ENCODE measurements at regions not wholly inside any gene's neighbourhood (a gene's known extent, or its start where the extent isn't known, plus 50 kb on each side); places are given as distances from the start of the nearest gene placed in this dataset.
"Not testable (repeated sequence)": the region's sequence is repeated elsewhere in the genome, so short reads cannot be mapped to it uniquely, and the experiment has no call there.

GRCh38 chr17:14427900-14428647 lies 127.2 kb downstream of the HS3ST3B1 start:
- no peak for TF ChIP-seq CTCF (IDR thresholded peaks at IDR 0.05; ENCODE audit: low read depth, low read length)
- Histone ChIP-seq H3K36me3 (no peaks in the 10 kb centered on the region), H3K27me3 (ENCODE audit: insufficient read depth, low read depth, severe bottlenecking) (no peaks in the 10 kb centered on the region), H3K9me3 (ENCODE audit: severe bottlenecking) (no peaks in the 10 kb centered on the region), H3K4me3 (ENCODE audit: low read depth, low read length) (no peak overlapping the region), H3K27ac (no peak overlapping the region)
- DNase-seq = no peak

GRCh38 chr17:14423156-14423555 lies 122.3 kb downstream of the HS3ST3B1 start:
- not testable (repeated sequence) for DNase-seq; H3K36me3 ChIP-seq; H3K27me3 ChIP-seq (ENCODE audit: insufficient read depth, low read depth, severe bottlenecking)

GRCh38 chr17:14417336-14417735 lies 116.5 kb downstream of the HS3ST3B1 start:
- Histone ChIP-seq H3K4me3 (ENCODE audit: low read depth, low read length) (no peak overlapping the region), H3K27me3 (ENCODE audit: insufficient read depth, low read depth, severe bottlenecking) (no peaks in the 10 kb centered on the region)
- TF ChIP-seq CTCF (IDR thresholded peaks at IDR 0.05; ENCODE audit: low read depth, low read length) = no peak

More at GRCh38 chr17:14423156-14423555, 122.3 kb downstream of the HS3ST3B1 start:
- H3K27ac ChIP-seq; H3K9me3 ChIP-seq (ENCODE audit: severe bottlenecking); H3K4me3 ChIP-seq (ENCODE audit: low read depth, low read length): not testable (repeated sequence)

GRCh38 chr17:14409292-14409691 lies 108.4 kb downstream of the HS3ST3B1 start:
- no peaks in the 10 kb centered on the region for H3K36me3 ChIP-seq
- no peaks in the 10 kb centered on the region for H3K9me3 ChIP-seq (ENCODE audit: severe bottlenecking)
- no peaks in the 10 kb centered on the region for H3K27me3 ChIP-seq (ENCODE audit: insufficient read depth, low read depth, severe bottlenecking)
- TF ChIP-seq CTCF (IDR thresholded peaks at IDR 0.05; ENCODE audit: low read depth, low read length) = no peak
- H3K4me3 ChIP-seq (ENCODE audit: low read depth, low read length) = no peak overlapping the region
- no peak overlapping the region for H3K27ac ChIP-seq
- no peak for DNase-seq

More at GRCh38 chr17:14417336-14417735, 116.5 kb downstream of the HS3ST3B1 start:
- DNase-seq = no peak
- Histone ChIP-seq H3K27ac (no peak overlapping the region), H3K9me3 (ENCODE audit: severe bottlenecking) (no peaks in the 10 kb centered on the region), H3K36me3 (no peaks in the 10 kb centered on the region)

GRCh38 chr17:14407541-14407940 lies 106.7 kb downstream of the HS3ST3B1 start:
- no peak overlapping the region for H3K4me3 ChIP-seq (ENCODE audit: low read depth, low read length)
- no peak overlapping the region for H3K27ac ChIP-seq
- DNase-seq = no peak
- H3K9me3 ChIP-seq (ENCODE audit: severe bottlenecking) = no peaks in the 10 kb centered on the region
- TF ChIP-seq CTCF (IDR thresholded peaks at IDR 0.05; ENCODE audit: low read depth, low read length) = no peak
- no peaks in the 10 kb centered on the region for H3K27me3 ChIP-seq (ENCODE audit: insufficient read depth, low read depth, severe bottlenecking)
- no peaks in the 10 kb centered on the region for H3K36me3 ChIP-seq

GRCh38 chr17:14405189-14405588 lies 104.3 kb downstream of the HS3ST3B1 start:
- no peaks in the 10 kb centered on the region for H3K27me3 ChIP-seq (ENCODE audit: insufficient read depth, low read depth, severe bottlenecking)
- H3K4me3 ChIP-seq (ENCODE audit: low read depth, low read length) = no peak overlapping the region
- H3K27ac ChIP-seq = no peak overlapping the region
- TF ChIP-seq CTCF (IDR thresholded peaks at IDR 0.05; ENCODE audit: low read depth, low read length) = no peak
- H3K36me3 ChIP-seq = no peaks in the 10 kb centered on the region
- H3K9me3 ChIP-seq (ENCODE audit: severe bottlenecking) = no peaks in the 10 kb centered on the region
- no peak for DNase-seq

Measured in WERI-Rb-1 (cell line).